Activated B cell treated with CpG ODN at 0.5 μM for 24 hours (primary cell): ENCODE measurements at regions not wholly inside any gene's neighbourhood (a gene's known extent, or its start where the extent isn't known, plus 50 kb on each side); places are given as distances from the start of the nearest gene placed in this dataset.

Experiments
- ATAC-seq: fragments of 200-7000 bp; cut with Tn5 transposase; one replicate; pipeline ENCODE4 v1.10.0; 2021; ENCODE audit warnings: low read depth, mild to moderate bottlenecking, moderate library complexity
- CTCF ChIA-PET: fragments of 350-600 bp; sonication (Branson Sonifier 250); formaldehyde crosslinking; loops from one replicate; lab custom pipeline; 2021; ENCODE audit warnings: antibody characterized with exemption; lab: Charles Lee
- POLR2A ChIA-PET: fragments of 350-600 bp; sonication (Branson Sonifier 250); formaldehyde crosslinking; loops from one replicate; lab custom pipeline; 2021; ENCODE audit warnings: antibody characterized with exemption; lab: Charles Lee
- DNase-seq: peaks from one replicate; pipeline ENCODE4 v3.0.0; 2022
- H3K27ac Mint-ChIP-seq: one replicate; pipeline ENCODE4 v1.8.0; 2020; ENCODE audit warnings: mixed read lengths
- H3K27me3 Mint-ChIP-seq: one replicate; pipeline ENCODE4 v1.8.0; 2021; ENCODE audit warnings: mixed read lengths
- H3K36me3 Mint-ChIP-seq: one replicate; pipeline ENCODE4 v1.8.0; 2021; ENCODE audit warnings: low read depth, mixed read lengths
- H3K4me1 Mint-ChIP-seq: one replicate; pipeline ENCODE4 v1.8.0; 2021; ENCODE audit warnings: mixed read lengths
- H3K4me3 Mint-ChIP-seq: one replicate; pipeline ENCODE4 v1.8.0; 2020; ENCODE audit warnings: mild to moderate bottlenecking, mixed read lengths
- H3K9me3 Mint-ChIP-seq: one replicate; pipeline ENCODE4 v1.8.0; 2020; ENCODE audit warnings: mixed read lengths
- CTCF ChIP-seq: fragments of 200-600 bp; IDR thresholded peaks from one replicate; pipeline ENCODE4 v1.8.0; 2022; ENCODE audit warnings: antibody characterized with exemption, mild to moderate bottlenecking
- intact Hi-C: fragments of 100-400 bp; cut with micrococcal nuclease; formaldehyde crosslinking; loops from one replicate; pipeline ENCODE4 v1.15.1; 2024

DNA sequence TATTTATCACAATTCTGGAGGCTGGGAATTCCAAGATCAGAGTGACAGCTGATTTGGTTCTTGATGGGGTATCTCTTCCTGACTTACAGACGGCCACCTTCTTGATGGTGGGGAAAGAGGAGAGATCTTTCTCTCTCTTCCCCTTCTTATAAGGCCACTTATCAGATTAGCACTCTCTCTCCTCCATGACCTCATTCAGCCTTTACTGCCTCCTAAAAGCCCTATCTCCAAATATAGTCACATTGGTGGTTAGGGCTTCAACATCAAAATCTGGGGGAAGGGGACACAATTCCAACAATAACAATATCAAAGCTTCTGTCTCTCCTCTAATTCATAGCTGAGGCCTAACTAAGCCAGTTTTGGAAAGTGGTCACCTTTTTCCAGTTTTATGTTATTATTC, 91.7 kb upstream of the MBNL1 start:
- Mint-ChIP-seq H3K27me3 (no peaks in the 10 kb centered on the region), H3K4me3 (no peak overlapping the region), H3K9me3 (no peaks in the 10 kb centered on the region), H3K36me3 (peaks cover 1% of the 10 kb centered on the region), H3K27ac (no peak overlapping the region), H3K4me1 (peaks cover 8% of the 10 kb centered on the region)
- no peak for ATAC-seq
- CTCF ChIA-PET, result interaction anchor here (0.9 to 1.5 kb wide), 3 partner anchors 12 to 267 kb away, joined by 3 to 4 read pairs (median 4); no protein-coding TSS in a partner anchor
- DNase-seq, result no peak
- POLR2A ChIA-PET, result interaction anchor here (0.6 kb wide), 1 partner anchor 28 kb away, joined by 3 read pairs; no protein-coding TSS in a partner anchor
- no peak for TF ChIP-seq CTCF
- intact Hi-C loops, result no loop called here

DNA sequence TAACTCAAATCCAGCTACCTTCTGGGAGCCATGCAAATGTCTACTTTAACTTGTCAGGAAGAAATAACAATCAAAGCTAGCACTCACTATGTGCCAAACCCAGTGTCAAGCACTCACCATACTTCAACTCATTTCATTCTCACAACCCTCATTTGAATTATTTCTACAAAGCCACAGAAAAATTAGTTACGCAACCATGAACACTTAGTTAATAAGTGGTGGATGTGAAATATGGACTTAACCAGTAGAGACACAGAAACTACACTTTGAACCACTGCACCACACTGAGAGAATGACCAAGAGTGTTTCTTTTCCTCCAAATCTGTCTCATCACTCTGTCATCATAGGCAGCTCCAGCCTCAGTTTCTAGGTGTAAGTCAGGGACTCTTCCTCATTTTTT, 91.0 kb upstream of the MBNL1 start:
- no peak for DNase-seq
- ChIA-PET POLR2A (interaction anchor here (0.7 to 1.8 kb wide), 3 partner anchors 21 to 154 kb away, joined by 3 to 9 read pairs (median 4); partner anchors contain the start of gene MBNL1), CTCF (interaction anchor here (0.9 to 1.5 kb wide), 2 partner anchors 11 to 266 kb away, joined by 3 to 4 read pairs; no protein-coding TSS in a partner anchor)
- Mint-ChIP-seq H3K36me3 (no peaks in the 10 kb centered on the region), H3K9me3 (no peaks in the 10 kb centered on the region), H3K4me3 (no peak overlapping the region), H3K4me1 (peaks cover 11% of the 10 kb centered on the region), H3K27me3 (no peaks in the 10 kb centered on the region), H3K27ac (no peak overlapping the region)
- intact Hi-C loops, result no loop called here
- peak; percentile 47 for ATAC-seq
- TF ChIP-seq CTCF, result no peak

GRCh38 chr3:152183473-152183872, 85.3 kb upstream of the MBNL1 start:
- ChIA-PET CTCF (interaction anchor here (0.6 to 3.9 kb wide), 49 partner anchors 10 to 392 kb away, joined by 3 to 89 read pairs (median 5); partner anchors contain the start of gene MBNL1), POLR2A (interaction anchor here (0.8 to 3.1 kb wide), 15 partner anchors 10 to 265 kb away, joined by 3 to 50 read pairs (median 7); partner anchors contain the start of gene MBNL1)
- Mint-ChIP-seq H3K4me3 (peak overlapping the region; percentile 5), H3K27ac (no peak overlapping the region), H3K4me1 (peaks cover 30% of the 10 kb centered on the region), H3K9me3 (no peaks in the 10 kb centered on the region), H3K36me3 (no peaks in the 10 kb centered on the region), H3K27me3 (no peaks in the 10 kb centered on the region)
- intact Hi-C loops, result loop anchor here (1.0 to 5.0 kb wide), 5 partner anchors 86 to 391 kb away; no protein-coding TSS in a partner anchor
- peak; percentile 87 for ATAC-seq
- peak; percentile 20 for DNase-seq
- no peak for TF ChIP-seq CTCF

DNA sequence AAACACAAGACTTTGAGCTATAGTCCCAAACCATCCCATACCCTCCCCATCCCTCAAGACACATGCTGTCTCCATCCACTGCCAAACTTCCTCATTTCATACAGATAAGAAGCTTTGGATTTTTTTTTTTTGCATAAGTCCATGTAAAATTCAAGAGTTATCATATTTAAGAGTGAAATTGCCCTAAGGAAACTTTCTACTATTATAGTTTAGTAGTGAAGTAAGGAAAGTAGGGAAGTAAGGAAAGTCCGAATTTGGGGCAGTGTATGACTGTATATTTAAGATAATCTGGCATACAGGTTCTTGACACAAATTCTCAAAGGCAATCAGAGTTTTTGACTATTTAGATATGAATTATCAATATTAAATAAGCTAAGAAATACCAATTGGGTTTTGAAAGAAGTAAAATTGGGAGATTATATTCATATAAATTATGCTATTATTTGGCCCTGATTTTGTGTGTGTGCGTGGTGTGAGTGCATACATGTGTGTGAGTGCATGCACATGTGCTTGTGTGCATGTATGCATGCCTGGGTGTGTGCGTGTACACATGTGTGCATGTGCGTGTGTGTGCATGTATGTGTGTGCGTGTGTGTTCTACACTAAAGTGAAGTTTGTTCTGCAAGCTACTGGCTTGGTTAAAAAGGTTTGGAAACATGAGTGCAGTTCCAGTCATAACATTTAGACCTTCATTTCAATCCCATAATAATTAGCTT, 83.6 kb upstream of the MBNL1 start:
- Mint-ChIP-seq H3K4me1 (peaks cover 40% of the 10 kb centered on the region), H3K9me3 (no peaks in the 10 kb centered on the region), H3K36me3 (no peaks in the 10 kb centered on the region), H3K4me3 (no peak overlapping the region), H3K27ac (no peak overlapping the region), H3K27me3 (no peaks in the 10 kb centered on the region)
- intact Hi-C loops, result loop anchor here (5.0 kb wide), 1 partner anchor 337 kb away; no protein-coding TSS in a partner anchor
- ATAC-seq, result no peak
- DNase-seq, result no peak
- TF ChIP-seq CTCF, result no peak
- CTCF ChIA-PET, result interaction anchor here (0.7 to 3.9 kb wide), 12 partner anchors 13 to 288 kb away, joined by 3 to 89 read pairs (median 4); partner anchors contain the start of gene MBNL1
- POLR2A ChIA-PET, result interaction anchor here (0.7 to 3.1 kb wide), 10 partner anchors 9 to 915 kb away, joined by 3 to 50 read pairs (median 4); partner anchors contain the start of gene MBNL1
